ENCODE measurements at regions not wholly inside any gene's neighbourhood (a gene's known extent, or its start where the extent isn't known, plus 50 kb on each side); places are given as distances from the start of the nearest gene placed in this dataset.

GRCh38 chr11:19337779-19338178 is 97.0 kb upstream of the E2F8 start:
- no peak for TF ChIP-seq MYC (IDR thresholded peaks at IDR 0.05; ENCODE audit: low read depth, low read length)
- TF ChIP-seq CTCF (IDR thresholded peaks at IDR 0.05; ENCODE audit: low read depth, low read length) = no peak
- TF ChIP-seq MAX (IDR thresholded peaks at IDR 0.05; ENCODE audit: low read depth, low read length) = no peak
- no peak for TF ChIP-seq POLR2A (IDR thresholded peaks at IDR 0.05; ENCODE audit: extremely low read depth, insufficient read length)
- H3K4me3 ChIP-seq (ENCODE audit: low read depth, low read length) = no peak overlapping the region
- DNase-seq (ENCODE audit: low read depth) = no peak

GRCh38 chr11:19336331-19336730 is 95.6 kb upstream of the E2F8 start:
- no peak for DNase-seq (ENCODE audit: low read depth)
- no peak for TF ChIP-seq POLR2A (IDR thresholded peaks at IDR 0.05; ENCODE audit: extremely low read depth, insufficient read length)
- TF ChIP-seq MAX (IDR thresholded peaks at IDR 0.05; ENCODE audit: low read depth, low read length) = no peak
- TF ChIP-seq CTCF (IDR thresholded peaks at IDR 0.05; ENCODE audit: low read depth, low read length) = no peak
- TF ChIP-seq MYC (IDR thresholded peaks at IDR 0.05; ENCODE audit: low read depth, low read length) = no peak

DNA sequence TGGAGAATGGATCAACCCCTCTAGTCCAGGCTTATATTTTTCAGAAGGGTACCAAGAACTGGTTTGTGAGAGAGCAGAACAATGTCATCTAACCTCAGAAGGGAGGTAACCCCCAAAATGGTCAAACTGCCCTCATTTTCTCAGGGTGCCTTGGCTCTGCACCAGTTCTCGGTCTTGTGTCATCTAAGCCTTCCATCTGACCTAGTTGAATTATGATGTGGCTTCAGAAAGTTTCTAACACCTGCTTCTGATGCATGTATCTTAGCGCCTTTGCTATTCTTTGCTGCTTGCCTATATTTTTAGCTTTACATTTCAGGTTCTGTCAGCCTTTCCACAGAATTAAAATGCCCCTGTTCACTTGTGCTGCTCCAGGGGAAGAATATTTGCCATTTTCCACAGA is 91.7 kb upstream of the E2F8 start:
- TF ChIP-seq MYC (IDR thresholded peaks at IDR 0.05; ENCODE audit: low read depth, low read length) = no peak
- no peak for TF ChIP-seq MAX (IDR thresholded peaks at IDR 0.05; ENCODE audit: low read depth, low read length)
- no peak for TF ChIP-seq POLR2A (IDR thresholded peaks at IDR 0.05; ENCODE audit: extremely low read depth, insufficient read length)
- TF ChIP-seq CTCF (IDR thresholded peaks at IDR 0.05; ENCODE audit: low read depth, low read length) = no peak
- no peak overlapping the region for H3K4me3 ChIP-seq (ENCODE audit: low read depth, low read length)
- no peak for DNase-seq (ENCODE audit: low read depth)

More at GRCh38 chr11:19336331-19336730, 95.6 kb upstream of the E2F8 start:
- no peak overlapping the region for H3K4me3 ChIP-seq (ENCODE audit: low read depth, low read length)

- TF ChIP-seq CTCF (IDR thresholded peaks at IDR 0.05; ENCODE audit: low read depth, low read length) (no peak), POLR2A (IDR thresholded peaks at IDR 0.05; ENCODE audit: extremely low read depth, insufficient read length) (no peak), MYC (IDR thresholded peaks at IDR 0.05; ENCODE audit: low read depth, low read length) (no peak), MAX (IDR thresholded peaks at IDR 0.05; ENCODE audit: low read depth, low read length) (no peak)
- no peak for DNase-seq (ENCODE audit: low read depth)
- no peak overlapping the region for H3K4me3 ChIP-seq (ENCODE audit: low read depth, low read length)
Measured at GRCh38 chr11:19330416-19330815, 89.7 kb upstream of the E2F8 start.

- no peak overlapping the region for H3K4me3 ChIP-seq (ENCODE audit: low read depth, low read length)
- DNase-seq (ENCODE audit: low read depth) = no peak
- TF ChIP-seq MAX (IDR thresholded peaks at IDR 0.05; ENCODE audit: low read depth, low read length) = no peak
- no peak for TF ChIP-seq CTCF (IDR thresholded peaks at IDR 0.05; ENCODE audit: low read depth, low read length)
- TF ChIP-seq MYC (IDR thresholded peaks at IDR 0.05; ENCODE audit: low read depth, low read length) = no peak
- no peak for TF ChIP-seq POLR2A (IDR thresholded peaks at IDR 0.05; ENCODE audit: extremely low read depth, insufficient read length)
Measured at GRCh38 chr11:19329970-19330369, 89.2 kb upstream of the E2F8 start.

Measured in NB4 (cell line).